ENCODE measurements at regions not wholly inside any gene's neighbourhood (a gene's known extent, or its start where the extent isn't known, plus 50 kb on each side); places are given as distances from the start of the nearest gene placed in this dataset.

DNA sequence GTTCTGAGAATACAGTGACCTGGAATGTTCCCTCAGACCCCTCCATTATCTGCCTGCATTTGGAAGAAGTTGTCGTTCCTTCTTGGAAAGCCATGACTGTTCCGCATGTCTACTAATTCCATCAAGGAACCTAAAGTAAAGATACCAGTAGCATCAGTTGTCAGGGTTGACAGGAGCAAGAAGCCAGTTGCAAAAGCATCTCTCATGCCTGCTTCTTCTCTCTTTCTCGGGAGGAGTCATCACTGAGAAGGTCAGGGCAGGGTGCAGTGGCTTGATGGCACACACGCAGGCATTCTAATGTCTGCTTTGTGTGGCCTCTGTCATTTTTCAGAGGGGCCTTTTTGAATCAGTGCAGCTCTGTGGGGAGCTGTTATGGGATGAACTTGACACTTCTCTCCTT lies 276.6 kb upstream of the TPM1 start:
- DNase-seq, result no peak

- no peak for DNase-seq
Measured at GRCh38 chr15:62766599-62766998, 275.9 kb upstream of the TPM1 start.

DNA sequence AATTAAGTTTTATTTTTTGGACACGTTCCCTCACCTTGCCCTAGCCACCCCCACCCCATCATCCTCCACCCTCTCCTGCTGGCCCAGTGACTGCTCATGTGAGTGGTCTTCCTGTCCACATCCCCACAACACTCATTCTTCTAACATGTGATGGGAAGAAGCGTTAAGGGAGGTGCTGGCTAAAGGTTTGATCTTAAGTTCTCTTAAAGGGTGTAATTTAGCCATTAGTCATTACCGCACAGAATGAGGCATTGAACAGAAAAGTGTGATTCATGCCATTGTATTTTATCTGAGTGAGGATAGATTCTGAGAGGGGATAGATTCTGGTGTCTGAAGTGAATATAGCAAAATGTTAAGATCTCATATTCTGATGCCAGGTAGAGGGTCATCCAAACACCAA lies 272.9 kb upstream of the TPM1 start:
- DNase-seq, result no peak

- no peak for DNase-seq
Measured at GRCh38 chr15:62770111-62770660, 272.4 kb upstream of the TPM1 start.

- no peak for DNase-seq
Measured at GRCh38 chr15:62770752-62771151, 271.8 kb upstream of the TPM1 start.

- no peak for DNase-seq
Measured at GRCh38 chr15:62771234-62771633, 271.3 kb upstream of the TPM1 start.

- no peak for DNase-seq
Measured at GRCh38 chr15:62773369-62774165, 269.0 kb upstream of the TPM1 start.

- DNase-seq, result no peak
Measured at GRCh38 chr15:62775932-62776331, 266.6 kb upstream of the TPM1 start.

GRCh38 chr15:62777671-62778070 lies 264.9 kb upstream of the TPM1 start:
- DNase-seq, result no peak

DNA sequence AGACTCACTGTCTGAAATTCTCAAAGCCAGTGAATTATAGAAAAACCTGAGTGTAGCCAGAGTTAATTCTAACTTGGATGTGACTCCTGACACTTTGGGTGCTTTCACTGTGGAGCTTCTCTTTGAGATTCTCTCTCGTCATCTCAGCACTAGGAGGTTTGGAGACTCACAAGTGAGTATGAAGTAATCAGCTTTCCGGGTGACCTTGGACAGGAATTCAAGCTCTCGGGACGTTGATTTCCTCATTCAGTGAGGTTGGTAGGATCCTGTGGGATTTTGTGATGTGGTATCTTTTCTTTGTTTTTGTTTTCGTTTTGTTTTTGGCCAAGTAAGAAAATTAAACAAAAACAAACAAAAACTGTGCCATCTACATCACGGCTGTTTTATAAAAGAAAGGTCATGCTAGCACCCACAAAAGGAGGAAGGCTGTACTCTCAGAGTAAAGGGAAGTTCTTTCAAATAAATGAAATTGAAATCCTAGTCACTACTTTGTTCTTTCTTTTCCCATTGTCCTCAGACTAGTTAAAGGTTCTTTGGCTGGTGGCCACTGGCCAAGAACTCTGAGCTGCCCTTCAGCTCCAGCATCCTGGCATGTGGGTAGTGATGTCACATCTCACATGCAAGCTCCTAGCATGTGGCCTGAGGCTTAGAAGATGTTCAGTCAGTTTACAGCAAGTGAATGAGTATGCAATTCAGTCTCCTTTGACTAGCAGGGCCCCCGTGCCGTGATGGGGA lies 263.3 kb upstream of the TPM1 start:
- no peak for DNase-seq

GRCh38 chr15:62779899-62780298 lies 262.6 kb upstream of the TPM1 start:
- DNase-seq, result no peak

DNA sequence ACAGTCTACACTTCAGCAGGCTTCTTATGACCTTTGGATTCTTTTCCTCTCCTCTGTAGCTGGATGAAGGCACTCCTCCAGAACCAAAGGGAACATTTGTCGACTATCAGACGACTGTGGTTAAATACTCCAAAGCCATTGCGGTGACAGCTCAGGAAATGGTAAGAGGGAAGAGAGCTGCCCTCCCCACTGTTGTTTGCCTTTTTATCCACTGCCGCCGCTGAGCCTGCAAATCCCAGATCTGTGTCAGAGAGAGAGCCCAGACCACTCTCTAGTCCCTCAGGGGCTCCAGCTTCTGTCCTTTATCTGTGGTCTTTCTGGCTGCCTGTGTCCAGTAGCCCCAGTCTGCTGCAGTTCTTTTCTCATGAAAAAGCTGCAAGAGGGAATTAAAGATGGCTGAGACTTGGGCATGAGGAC lies 261.5 kb upstream of the TPM1 start:
- DNase-seq, result no peak

DNA sequence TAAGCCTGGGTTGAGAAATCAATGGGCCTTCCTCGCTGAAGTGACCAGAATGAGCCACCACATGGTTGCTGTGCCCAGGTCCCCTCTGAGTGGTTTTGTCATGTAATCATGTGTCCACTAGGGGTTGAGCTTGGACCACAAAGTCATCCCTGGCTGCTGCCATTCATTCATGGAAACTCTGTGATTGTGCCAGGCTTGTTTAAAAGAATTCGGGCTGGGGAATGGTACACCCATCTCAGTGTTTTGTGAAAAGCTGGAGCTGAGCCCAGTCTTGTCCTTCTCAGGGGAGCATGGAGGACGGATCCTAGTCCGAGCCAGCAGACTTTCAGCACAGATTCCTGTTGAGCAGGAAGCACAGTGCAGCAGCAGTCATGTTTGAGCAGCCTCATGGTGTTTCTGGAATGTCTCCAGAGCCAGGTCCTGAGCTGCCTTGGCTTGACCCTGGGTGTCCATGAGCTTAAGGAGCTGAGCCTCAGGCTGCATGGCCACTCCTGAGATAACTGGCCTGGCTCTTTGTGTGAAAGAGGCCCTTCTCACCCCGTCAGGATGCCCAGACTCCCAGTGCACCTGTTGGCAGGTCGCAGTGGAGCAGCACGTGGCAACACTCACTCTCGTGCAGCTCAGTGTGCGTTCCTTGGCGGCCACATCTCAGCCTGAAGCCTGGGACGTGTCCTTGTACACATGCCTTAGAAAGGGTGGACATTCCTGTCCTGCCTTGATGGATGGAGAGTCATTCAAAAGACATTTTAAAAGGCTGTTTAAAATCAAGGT lies 260.3 kb upstream of the TPM1 start:
- peak; percentile 31 for DNase-seq

DNA sequence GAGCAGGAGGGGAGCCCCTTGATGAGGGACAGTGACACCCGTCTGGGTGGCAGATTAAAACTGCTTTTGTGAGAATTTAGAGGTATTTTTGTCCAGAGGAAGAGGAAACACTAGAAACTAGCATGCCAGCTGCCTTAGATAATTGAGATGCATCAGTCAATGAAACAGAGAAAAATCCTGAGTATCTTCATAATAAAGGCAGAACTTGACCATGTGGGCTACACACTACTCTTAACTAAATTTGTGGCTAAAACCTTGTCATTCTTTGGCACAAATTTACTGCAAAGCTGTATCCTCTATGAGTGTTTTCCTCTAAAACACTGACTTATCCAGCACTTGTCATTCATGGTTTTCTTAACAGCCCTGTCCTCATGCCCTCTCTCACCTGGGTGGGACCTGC lies 259.7 kb upstream of the TPM1 start:
- DNase-seq, result no peak

- DNase-seq, result no peak
Measured at GRCh38 chr15:62783303-62783957, 259.1 kb upstream of the TPM1 start.

GRCh38 chr15:62785881-62786828 lies 256.4 kb upstream of the TPM1 start:
- no peak for DNase-seq

DNA sequence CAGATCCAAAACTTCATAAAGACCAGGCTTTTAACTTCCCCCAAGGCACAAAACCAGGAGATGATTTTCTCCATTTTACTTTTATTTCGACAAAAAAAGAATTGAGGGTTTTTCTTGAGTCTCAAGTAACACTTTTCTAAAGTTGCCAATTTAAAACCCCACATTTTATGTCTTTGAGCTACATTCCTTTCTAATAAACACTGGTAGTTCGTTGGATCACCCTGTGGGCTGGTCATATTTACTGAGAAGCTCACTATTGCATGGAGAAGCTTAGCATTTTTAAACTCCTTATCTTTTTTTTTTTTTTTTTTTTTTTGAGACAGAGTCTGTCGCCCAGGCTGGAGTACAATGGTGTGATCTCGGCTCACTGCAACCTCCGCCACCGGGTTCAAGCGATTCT lies 255.1 kb upstream of the TPM1 start:
- DNase-seq, result no peak

GRCh38 chr15:62788224-62788623 lies 254.3 kb upstream of the TPM1 start:
- no peak for DNase-seq

GRCh38 chr15:62790546-62790945 lies 252.0 kb upstream of the TPM1 start:
- no peak for DNase-seq

GRCh38 chr15:62791694-62792093 lies 250.9 kb upstream of the TPM1 start:
- DNase-seq, result no peak

DNA sequence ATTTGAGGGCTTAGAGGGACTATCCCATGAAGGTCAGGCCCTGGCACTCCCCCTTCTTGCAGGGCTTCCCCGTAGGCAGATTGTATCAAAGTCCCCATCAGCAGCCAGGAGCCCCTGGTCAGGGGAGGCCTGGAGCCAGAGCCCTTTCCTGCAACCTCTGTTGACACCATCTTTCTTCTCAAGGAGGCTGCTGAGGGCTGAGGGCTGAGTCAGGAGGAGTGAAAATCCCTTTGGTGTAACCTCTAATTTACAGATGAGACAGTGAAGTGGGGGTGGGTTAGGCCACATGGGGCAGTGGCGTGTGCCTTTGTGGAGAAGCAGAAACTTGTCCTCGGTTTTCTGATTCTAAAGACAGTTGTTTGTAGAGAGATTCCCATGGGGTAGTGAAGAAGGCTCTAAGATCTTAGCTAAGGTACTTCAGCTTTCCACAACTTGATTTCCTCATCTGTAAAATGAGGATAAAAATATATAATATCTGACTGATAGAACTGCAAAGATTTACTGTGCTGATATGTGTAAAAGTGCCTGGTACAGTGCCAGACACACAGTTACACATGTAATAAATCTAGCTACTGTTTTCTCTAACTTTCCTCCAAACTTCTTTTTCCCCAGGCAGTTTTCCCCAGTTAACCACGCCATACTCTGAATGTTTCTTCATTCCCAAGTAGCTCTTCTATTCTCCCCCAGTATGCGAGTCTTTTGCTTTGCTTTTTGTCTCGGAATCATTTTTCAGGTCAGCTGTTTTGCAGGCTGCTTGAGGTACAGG lies 249.4 kb upstream of the TPM1 start:
- DNase-seq, result no peak

Measured in activated CD4-positive, alpha-beta T cell treated with anti-CD3 and anti-CD28 coated beads, Interleukin-2, Interleukin-6, amounts not matched to agents 100 ng/mL and 50 ng/mL, durations not matched to agents 16 hours and 8 hours (primary cell).